IMR-90 (cell line): ENCODE measurements at regions not wholly inside any gene's neighbourhood (a gene's known extent, or its start where the extent isn't known, plus 50 kb on each side); places are given as distances from the start of the nearest gene placed in this dataset.

Source experiments
- ATAC-seq: fragments of 200-7000 bp; cut with Tn5 transposase; 2 replicates; pipeline ENCODE4 v1.9.1; 2020; ENCODE audit warnings: low read depth, mild to moderate bottlenecking, moderate library complexity
- BruUV-seq: library from RNA; stranded (reverse); fragments of 400-500 nt; replicated peaks from 2 replicates; lab custom pipeline; 2021; lab: Mats Ljungman, UMichigan
- CTCF ChIA-PET: fragments of 300-600 bp; formaldehyde crosslinking; extraction: SDS; loops from one replicate; lab custom pipeline; 2021; ENCODE audit warnings: antibody characterized with exemption; lab: Yijun Ruan, JAX
- POLR2A ChIA-PET: fragments of 300-600 bp; sonication (Branson Sonifier 250); formaldehyde crosslinking; loops from one replicate; lab custom pipeline; 2022; ENCODE audit warnings: antibody characterized with exemption; ENCODE audit not compliant: unreplicated experiment; lab: Charles Lee
- DNase-seq: peaks from one replicate; pipeline ENCODE4 v3.0.0; 2013
- H2AFZ ChIP-seq: replicated peaks from 2 replicates; pipeline ENCODE3; 2013; ENCODE audit warnings: low read length, mild to moderate bottlenecking; ENCODE audit not compliant: poor library complexity
- H2AK5ac ChIP-seq: 2 replicates; pipeline ENCODE4 v1.6.1; 2013; ENCODE audit warnings: low read depth, low read length, inconsistent platforms
- H2AK9ac ChIP-seq: replicated peaks from 2 replicates; pipeline ENCODE3; 2013; ENCODE audit warnings: mild to moderate bottlenecking, low read depth, low read length, moderate library complexity; ENCODE audit not compliant: poor library complexity
- H2BK120ac ChIP-seq: 2 replicates; pipeline ENCODE4 v1.6.1; 2013; ENCODE audit warnings: low read depth, low read length, inconsistent platforms
- H2BK15ac ChIP-seq: 3 replicates; pipeline ENCODE4 v1.6.1; 2013; ENCODE audit warnings: low read depth, low read length, inconsistent platforms
- H2BK20ac ChIP-seq: 2 replicates; pipeline ENCODE4 v1.6.1; 2013; ENCODE audit warnings: low read depth, mild to moderate bottlenecking, inconsistent platforms, low read length, moderate library complexity
- H2BK5ac ChIP-seq: 2 replicates; pipeline ENCODE4 v1.6.1; 2013; ENCODE audit warnings: mild to moderate bottlenecking, low read depth, low read length, inconsistent platforms; ENCODE audit not compliant: poor library complexity, severe bottlenecking
- H3K14ac ChIP-seq: replicated peaks from 2 replicates; pipeline ENCODE4 v1.6.1; 2013; ENCODE audit warnings: low read depth, low read length, inconsistent platforms
- H3K18ac ChIP-seq: 2 replicates; pipeline ENCODE4 v1.6.1; 2013; ENCODE audit warnings: low read depth, low read length, control low read depth
- H3K23ac ChIP-seq: 2 replicates; pipeline ENCODE4 v1.6.1; 2013; ENCODE audit warnings: low read depth, low read length, inconsistent platforms
- H3K27ac ChIP-seq: 2 replicates; pipeline ENCODE4 v1.5.1; 2013; ENCODE audit warnings: mild to moderate bottlenecking, control low read depth, low read length; ENCODE audit not compliant: insufficient read depth
- H3K27me3 ChIP-seq: 2 replicates; pipeline ENCODE4 v1.6.1; 2013; ENCODE audit warnings: low read length; ENCODE audit not compliant: control insufficient read depth, insufficient read depth
- H3K36me3 ChIP-seq: 2 replicates; pipeline ENCODE4 v1.6.1; 2013; ENCODE audit warnings: low read length, mixed read lengths; ENCODE audit not compliant: control insufficient read depth, insufficient read depth
- H3K4ac ChIP-seq: 2 replicates; pipeline ENCODE4 v1.6.1; 2013; ENCODE audit warnings: low read depth, low read length, inconsistent platforms
- H3K4me1 ChIP-seq: 2 replicates; pipeline ENCODE4 v1.6.1; 2013; ENCODE audit warnings: low read length, mixed read lengths; ENCODE audit not compliant: control insufficient read depth, insufficient read depth
- H3K4me2 ChIP-seq: 2 replicates; pipeline ENCODE4 v1.6.1; 2013; ENCODE audit warnings: low read depth, mild to moderate bottlenecking, control low read depth, low read length, moderate library complexity
- H3K4me3 ChIP-seq: 2 replicates; pipeline ENCODE4 v1.5.1; 2013; ENCODE audit warnings: low read depth, mild to moderate bottlenecking, control low read depth, low read length, moderate library complexity; ENCODE audit not compliant: insufficient read depth
- H3K56ac ChIP-seq: 2 replicates; pipeline ENCODE4 v1.6.1; 2013; ENCODE audit warnings: low read length, inconsistent platforms; ENCODE audit not compliant: insufficient read depth; ENCODE audit errors: extremely low read depth
- H3K79me1 ChIP-seq, 2 experiments: 2 replicates each; pipeline ENCODE4 v1.6.1; 2013; ENCODE audit warnings: low read length in 2 of 2, inconsistent platforms in 1 of 2, low read depth in 1 of 2
- H3K9ac ChIP-seq: 2 replicates; pipeline ENCODE4 v1.6.1; 2013; ENCODE audit warnings: low read depth, low read length, control low read depth
- H3K9me1 ChIP-seq: 2 replicates; pipeline ENCODE4 v1.6.1; 2013; ENCODE audit warnings: low read length, inconsistent platforms; ENCODE audit not compliant: insufficient read depth
- H3K9me3 ChIP-seq: 2 replicates; pipeline ENCODE4 v1.6.1; 2013; ENCODE audit warnings: low read length; ENCODE audit not compliant: control insufficient read depth, insufficient read depth
- H4K20me1 ChIP-seq: 2 replicates; pipeline ENCODE4 v1.6.1; 2013; ENCODE audit warnings: low read length, inconsistent platforms; ENCODE audit not compliant: insufficient read depth
- H4K5ac ChIP-seq: 2 replicates; pipeline ENCODE4 v1.6.1; 2013; ENCODE audit warnings: mild to moderate bottlenecking, low read depth, low read length, control low read depth
- H4K8ac ChIP-seq, 2 experiments: 2 replicates each; pipeline ENCODE4 v1.6.1; 2013; ENCODE audit warnings: low read depth in 2 of 2, low read length in 2 of 2, control low read depth in 1 of 2, inconsistent platforms in 1 of 2
- H4K91ac ChIP-seq: 2 replicates; pipeline ENCODE4 v1.6.1; 2013; ENCODE audit warnings: low read depth, low read length, inconsistent platforms; ENCODE audit not compliant: insufficient read depth
- BHLHE40 ChIP-seq: fragments of 150-350 bp; IDR thresholded peaks from 2 replicates; pipeline ENCODE4 v1.6.1; 2016; ENCODE audit warnings: mild to moderate bottlenecking, low read depth, low read length
- CEBPB ChIP-seq: IDR thresholded peaks from 2 replicates; pipeline ENCODE4 v1.6.1; 2012; ENCODE audit warnings: low read depth, low read length, improper control_type of control experiment
- MAFK ChIP-seq: IDR thresholded peaks from 2 replicates; pipeline ENCODE4 v1.6.1; 2012; ENCODE audit warnings: low read depth, low read length, improper control_type of control experiment
- MAZ ChIP-seq: IDR thresholded peaks from 2 replicates; pipeline ENCODE4 v1.6.1; 2012; ENCODE audit warnings: low read depth, mild to moderate bottlenecking, low read length, improper control_type of control experiment, moderate library complexity, borderline replicate concordance
- MXI1 ChIP-seq: IDR thresholded peaks from 2 replicates; pipeline ENCODE4 v1.6.1; 2012; ENCODE audit warnings: low read depth, mild to moderate bottlenecking, low read length, moderate library complexity, borderline replicate concordance
- POLR2A ChIP-seq: IDR thresholded peaks from 2 replicates; pipeline ENCODE4 v1.6.1; 2012; ENCODE audit warnings: mild to moderate bottlenecking, low read depth, low read length
- WGBS, 2 experiments: methylation state at CpG; one replicate each; pipeline versions ENCODE4 v1.1.5 to v1.1.7; 2013; ENCODE audit warnings: missing lambda C conversion rate in 2 of 2; ENCODE audit not compliant: insufficient read length in 1 of 2; ENCODE audit errors: extremely low coverage in 2 of 2; 5-methylcytosine and 5-hydroxymethylcytosine counted together
- dilution Hi-C: fragments of 300-500 bp; cut with HindIII; formaldehyde crosslinking; loops from one replicate; pipeline ENCODE4 v1.14.3; 2018; ENCODE audit warnings: low sequenced_read_pairs; ENCODE audit not compliant: unreplicated experiment
- in situ Hi-C: fragments of 300-500 bp; cut with MboI; formaldehyde crosslinking; loops from 3 replicates; pipeline ENCODE4 v1.14.3; 2019; ENCODE audit warnings: low sequenced_read_pairs, inconsistent platforms, mixed read lengths
- intact Hi-C: fragments of 100-400 bp; cut with micrococcal nuclease; formaldehyde crosslinking; loops from 2 replicates; pipeline ENCODE4 v1.10.0; 2022
- TF ChIP-seq, protein P1 (sequence below): conservative IDR thresholded peaks from 2 replicates; pipeline ENCODE4 v1.5.1; 2012; ENCODE audit warnings: mild to moderate bottlenecking, low read depth, low read length, improper control_type of control experiment

DNA sequence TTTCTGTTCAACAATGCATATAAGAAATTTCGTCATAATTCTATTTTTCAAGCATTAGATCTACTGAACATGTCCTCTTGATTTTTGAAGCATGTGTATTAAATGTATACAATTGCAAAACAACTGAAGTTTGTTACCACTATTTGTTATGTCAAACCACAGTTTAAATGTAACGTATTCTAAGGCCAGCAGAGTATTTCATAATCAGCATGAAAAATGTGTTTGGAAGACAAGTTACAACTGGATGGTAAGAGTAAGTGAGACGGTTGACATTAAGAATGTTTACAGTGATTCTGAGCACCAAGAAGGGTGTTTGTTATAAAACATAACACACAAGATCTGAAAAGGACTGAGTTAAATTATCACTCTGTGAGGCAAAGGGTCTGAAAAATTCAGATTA lies 738.4 kb downstream of the PLOD2 start:
- Histone ChIP-seq H3K4ac (no peak overlapping the region), H4K8ac (no peak overlapping the region), H3K23ac (no peak overlapping the region), H3K9me3 (peaks cover 4% of the 10 kb centered on the region; the same call in 1 of the 2 replicates), H3K9ac (no peak overlapping the region), H3K4me1 (no peaks in the 10 kb centered on the region), H4K20me1 (no peaks in the 10 kb centered on the region), H4K91ac (no peak overlapping the region), H3K27me3 (no peaks in the 10 kb centered on the region), H2AFZ (no peak overlapping the region), H3K4me2 (no peak overlapping the region), H3K56ac (no peak overlapping the region), H3K14ac (no peak overlapping the region), H3K4me3 (no peak overlapping the region), H2BK20ac (no peak overlapping the region), H3K79me1 (no peaks in the 10 kb centered on the region), H2AK5ac (no peak overlapping the region), H3K9me1 (no peaks in the 10 kb centered on the region), H2AK9ac (no peak overlapping the region), H3K36me3 (no peaks in the 10 kb centered on the region), H3K18ac (no peak overlapping the region), H2BK120ac (no peak overlapping the region), H2BK5ac (no peak overlapping the region), H3K27ac (no peak overlapping the region), H4K5ac (no peak overlapping the region), H2BK15ac (no peak overlapping the region)
- ATAC-seq (no peak), DNase-seq (no peak)
- ChIA-PET CTCF (no interaction called here), POLR2A (no interaction called here)
- dilution Hi-C loops, result no loop called here
- TF ChIP-seq, protein P1, sequence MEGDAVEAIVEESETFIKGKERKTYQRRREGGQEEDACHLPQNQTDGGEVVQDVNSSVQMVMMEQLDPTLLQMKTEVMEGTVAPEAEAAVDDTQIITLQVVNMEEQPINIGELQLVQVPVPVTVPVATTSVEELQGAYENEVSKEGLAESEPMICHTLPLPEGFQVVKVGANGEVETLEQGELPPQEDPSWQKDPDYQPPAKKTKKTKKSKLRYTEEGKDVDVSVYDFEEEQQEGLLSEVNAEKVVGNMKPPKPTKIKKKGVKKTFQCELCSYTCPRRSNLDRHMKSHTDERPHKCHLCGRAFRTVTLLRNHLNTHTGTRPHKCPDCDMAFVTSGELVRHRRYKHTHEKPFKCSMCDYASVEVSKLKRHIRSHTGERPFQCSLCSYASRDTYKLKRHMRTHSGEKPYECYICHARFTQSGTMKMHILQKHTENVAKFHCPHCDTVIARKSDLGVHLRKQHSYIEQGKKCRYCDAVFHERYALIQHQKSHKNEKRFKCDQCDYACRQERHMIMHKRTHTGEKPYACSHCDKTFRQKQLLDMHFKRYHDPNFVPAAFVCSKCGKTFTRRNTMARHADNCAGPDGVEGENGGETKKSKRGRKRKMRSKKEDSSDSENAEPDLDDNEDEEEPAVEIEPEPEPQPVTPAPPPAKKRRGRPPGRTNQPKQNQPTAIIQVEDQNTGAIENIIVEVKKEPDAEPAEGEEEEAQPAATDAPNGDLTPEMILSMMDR, result no peak
- TF ChIP-seq MXI1 (no peak), MAZ (no peak), POLR2A (no peak), CEBPB (no peak), MAFK (no peak), BHLHE40 (no peak)
- intact Hi-C loops, result no loop called here
- BruUV-seq, result no TSS peak
- no CpG with 5 or more reads among the region's 3 CpGs for WGBS, 2 experiments
- in situ Hi-C loops, result no loop called here
